BE2C (cell line): ENCODE measurements at regions not wholly inside any gene's neighbourhood (a gene's known extent, or its start where the extent isn't known, plus 50 kb on each side); places are given as distances from the start of the nearest gene placed in this dataset.

Source experiments
- DNase-seq: peaks from one replicate; pipeline ENCODE4 v3.0.0-alpha.2; 2020
- H3K27me3 ChIP-seq: fragments of 250-450 bp; sonication (Bioruptor Pico); 2 replicates; pipeline ENCODE4 v1.5.1; 2020; ENCODE audit warnings: mild to moderate bottlenecking
- H3K36me3 ChIP-seq: fragments of 250-450 bp; sonication (Bioruptor Pico); 2 replicates; pipeline ENCODE4 v1.5.1; 2020; ENCODE audit warnings: mild to moderate bottlenecking
- H3K4me1 ChIP-seq: fragments of 250-450 bp; sonication (Bioruptor Pico); 2 replicates; pipeline ENCODE4 v1.5.1; 2020
- H3K4me3 ChIP-seq: 2 replicates; pipeline ENCODE4 v1.5.1; 2011; ENCODE audit warnings: low read depth, low read length
- H3K9me3 ChIP-seq: fragments of 250-450 bp; sonication (Bioruptor Pico); 2 replicates; pipeline ENCODE4 v1.5.1; 2020
- TF ChIP-seq, protein P1 (sequence below): IDR thresholded peaks from 2 replicates; pipeline ENCODE4 v1.5.1; 2012; ENCODE audit warnings: mild to moderate bottlenecking, low read depth, low read length

DNA sequence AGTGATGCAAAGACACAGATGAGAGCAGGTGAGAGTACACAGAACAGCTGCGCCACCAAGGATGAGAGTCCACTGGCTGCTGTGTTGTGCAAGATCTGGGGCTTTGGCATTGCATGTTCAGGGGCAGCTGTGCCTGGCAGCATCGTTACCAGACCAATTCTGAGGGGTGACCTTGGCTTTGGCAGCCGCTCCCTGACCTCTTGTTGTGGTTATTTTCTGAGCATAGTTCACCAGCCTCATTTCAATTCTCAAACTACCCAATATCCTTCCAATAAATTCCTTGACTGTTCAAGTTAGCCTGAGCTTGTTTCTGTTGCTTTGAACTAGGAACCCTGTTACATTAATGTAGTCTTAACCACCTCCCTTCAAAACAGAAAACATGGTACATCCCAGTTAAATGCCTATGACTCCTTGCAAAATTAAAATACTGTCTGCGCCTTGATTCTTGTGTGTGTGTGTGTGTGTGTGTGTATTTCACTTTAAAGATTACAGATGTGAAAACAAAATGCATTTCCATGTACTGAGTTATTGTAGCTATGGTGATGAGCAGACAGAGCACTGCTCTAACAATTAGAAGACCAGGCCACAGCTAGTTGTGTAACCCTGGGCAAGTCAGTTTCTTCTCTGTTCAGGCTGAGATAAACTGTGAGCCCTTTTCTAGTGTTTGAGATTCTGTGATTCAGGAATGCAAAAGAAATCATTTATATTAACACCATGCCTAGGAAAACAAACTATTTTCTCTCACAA lies 106.3 kb upstream of the GUCA2B start:
- Histone ChIP-seq H3K27me3 (no peaks in the 10 kb centered on the region), H3K4me3 (no peak overlapping the region), H3K4me1 (no peaks in the 10 kb centered on the region), H3K9me3 (no peaks in the 10 kb centered on the region), H3K36me3 (no peaks in the 10 kb centered on the region)
- DNase-seq = no peak
- TF ChIP-seq, protein P1, sequence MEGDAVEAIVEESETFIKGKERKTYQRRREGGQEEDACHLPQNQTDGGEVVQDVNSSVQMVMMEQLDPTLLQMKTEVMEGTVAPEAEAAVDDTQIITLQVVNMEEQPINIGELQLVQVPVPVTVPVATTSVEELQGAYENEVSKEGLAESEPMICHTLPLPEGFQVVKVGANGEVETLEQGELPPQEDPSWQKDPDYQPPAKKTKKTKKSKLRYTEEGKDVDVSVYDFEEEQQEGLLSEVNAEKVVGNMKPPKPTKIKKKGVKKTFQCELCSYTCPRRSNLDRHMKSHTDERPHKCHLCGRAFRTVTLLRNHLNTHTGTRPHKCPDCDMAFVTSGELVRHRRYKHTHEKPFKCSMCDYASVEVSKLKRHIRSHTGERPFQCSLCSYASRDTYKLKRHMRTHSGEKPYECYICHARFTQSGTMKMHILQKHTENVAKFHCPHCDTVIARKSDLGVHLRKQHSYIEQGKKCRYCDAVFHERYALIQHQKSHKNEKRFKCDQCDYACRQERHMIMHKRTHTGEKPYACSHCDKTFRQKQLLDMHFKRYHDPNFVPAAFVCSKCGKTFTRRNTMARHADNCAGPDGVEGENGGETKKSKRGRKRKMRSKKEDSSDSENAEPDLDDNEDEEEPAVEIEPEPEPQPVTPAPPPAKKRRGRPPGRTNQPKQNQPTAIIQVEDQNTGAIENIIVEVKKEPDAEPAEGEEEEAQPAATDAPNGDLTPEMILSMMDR = no peak

DNA sequence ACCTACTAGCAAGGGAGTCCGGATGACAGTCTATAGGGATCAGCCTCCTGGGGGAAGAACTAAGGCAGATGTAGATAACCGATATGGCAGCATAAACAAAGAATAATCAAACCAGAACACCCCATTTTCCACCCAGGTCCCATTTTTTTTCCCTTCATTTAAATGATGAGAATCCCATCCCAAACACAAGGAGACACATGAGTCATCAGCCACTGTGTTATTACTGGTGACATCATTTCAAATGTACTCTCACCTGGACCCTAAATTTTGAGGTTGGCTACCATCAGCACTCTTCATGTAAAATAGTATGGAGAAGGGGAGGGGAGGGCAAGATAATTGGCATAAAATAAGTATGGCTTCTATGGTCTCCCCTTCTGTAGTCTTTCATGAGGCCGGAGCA lies 108.9 kb upstream of the GUCA2B start:
- H3K4me3 ChIP-seq = no peak overlapping the region
- no peak for DNase-seq
- H3K9me3 ChIP-seq = no peaks in the 10 kb centered on the region
- TF ChIP-seq, protein P1 = no peak
- no peaks in the 10 kb centered on the region for H3K36me3 ChIP-seq
- H3K27me3 ChIP-seq = no peaks in the 10 kb centered on the region
- no peaks in the 10 kb centered on the region for H3K4me1 ChIP-seq

DNA sequence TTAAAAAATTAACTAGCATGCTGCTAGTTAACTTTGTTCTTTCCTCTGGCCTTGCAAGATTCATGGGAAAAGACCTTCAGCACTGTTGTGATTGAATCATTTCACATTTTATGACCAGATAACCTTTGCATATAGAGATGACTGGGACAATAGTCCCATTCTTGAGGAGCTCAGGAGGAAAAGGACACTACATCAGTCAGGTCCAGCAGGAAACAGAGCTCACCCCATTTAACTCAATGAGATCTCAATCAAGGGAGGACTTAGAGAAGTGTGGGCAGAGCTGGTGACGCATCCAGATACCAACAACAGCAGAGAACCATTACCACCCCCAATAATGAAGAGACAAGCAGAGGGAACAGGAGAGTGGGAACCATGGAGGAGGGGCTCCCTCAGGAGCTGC lies 109.4 kb upstream of the GUCA2B start:
- Histone ChIP-seq H3K36me3 (no peaks in the 10 kb centered on the region), H3K4me3 (no peak overlapping the region), H3K27me3 (no peaks in the 10 kb centered on the region), H3K4me1 (no peaks in the 10 kb centered on the region), H3K9me3 (no peaks in the 10 kb centered on the region)
- TF ChIP-seq, protein P1 = no peak
- no peak for DNase-seq

DNA sequence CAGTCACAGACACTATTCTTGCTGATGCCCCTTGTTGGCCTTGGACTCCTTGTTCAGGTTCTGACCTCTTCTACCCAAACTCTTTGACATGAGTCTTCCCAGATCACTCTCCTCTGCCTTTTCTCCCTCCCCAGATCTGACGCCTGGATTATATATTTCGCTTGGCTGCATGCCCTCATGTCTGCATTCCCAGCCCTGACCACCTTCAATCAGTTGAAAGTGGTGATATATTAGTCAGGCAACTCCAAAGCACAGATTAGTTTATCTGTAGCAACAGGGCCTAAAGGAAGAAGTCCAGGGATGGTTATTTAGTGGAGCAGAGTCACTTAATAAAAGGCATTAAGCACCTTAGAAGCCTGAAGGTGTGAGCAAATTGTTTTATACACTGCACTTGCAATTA lies 110.0 kb upstream of the GUCA2B start:
- DNase-seq = no peak
- H3K4me3 ChIP-seq = no peak overlapping the region
- no peaks in the 10 kb centered on the region for H3K4me1 ChIP-seq
- no peaks in the 10 kb centered on the region for H3K36me3 ChIP-seq
- H3K27me3 ChIP-seq = no peaks in the 10 kb centered on the region
- no peaks in the 10 kb centered on the region for H3K9me3 ChIP-seq
- TF ChIP-seq, protein P1 = no peak

DNA sequence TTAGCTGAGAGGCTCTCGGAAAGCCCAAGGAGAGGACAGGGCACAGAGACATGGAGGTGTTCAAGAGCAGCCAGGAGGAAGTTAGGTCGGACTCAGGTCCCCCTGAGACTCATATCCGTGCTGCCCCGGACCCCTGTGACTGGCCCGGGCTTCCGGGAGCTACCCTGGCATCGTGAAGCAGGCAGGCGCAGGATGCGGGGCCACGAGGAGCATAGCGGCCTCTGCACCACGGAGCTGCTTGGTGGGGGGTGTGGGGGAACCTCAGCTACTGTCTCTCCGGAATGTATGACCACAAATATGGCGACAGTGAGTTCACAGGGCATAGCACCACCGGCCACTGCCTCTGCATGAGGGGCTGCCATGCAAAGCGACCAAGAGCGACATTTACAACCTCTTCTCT lies 112.2 kb upstream of the GUCA2B start:
- no peaks in the 10 kb centered on the region for H3K4me1 ChIP-seq
- H3K27me3 ChIP-seq = no peaks in the 10 kb centered on the region
- H3K9me3 ChIP-seq = no peaks in the 10 kb centered on the region
- no peak overlapping the region for H3K4me3 ChIP-seq
- no peak for DNase-seq
- TF ChIP-seq, protein P1 = no peak
- no peaks in the 10 kb centered on the region for H3K36me3 ChIP-seq

DNA sequence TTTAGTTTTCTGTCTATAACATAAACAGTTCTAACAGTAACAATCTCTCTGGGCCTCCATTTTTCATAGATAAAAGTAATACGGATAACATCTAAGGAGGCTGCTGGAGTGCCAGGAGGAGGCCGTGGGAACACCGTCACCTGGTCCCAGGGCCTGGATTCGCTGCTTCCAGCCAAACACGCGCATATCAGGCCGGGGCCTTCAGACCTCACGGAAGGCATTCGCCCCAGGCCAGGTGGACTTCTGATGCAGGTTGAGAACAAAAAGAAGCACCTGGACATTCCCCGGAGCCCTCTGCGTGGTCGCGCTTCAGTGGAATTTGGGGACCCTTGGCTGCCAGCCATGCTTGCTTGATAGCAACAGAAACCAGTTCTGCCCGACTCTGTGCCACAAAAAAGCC lies 113.1 kb upstream of the GUCA2B start:
- Histone ChIP-seq H3K4me3 (no peak overlapping the region), H3K27me3 (no peaks in the 10 kb centered on the region), H3K36me3 (no peaks in the 10 kb centered on the region), H3K4me1 (no peaks in the 10 kb centered on the region), H3K9me3 (no peaks in the 10 kb centered on the region)
- DNase-seq = no peak
- TF ChIP-seq, protein P1 = no peak
